ENCODE measurements at regions not wholly inside any gene's neighbourhood (a gene's known extent, or its start where the extent isn't known, plus 50 kb on each side); places are given as distances from the start of the nearest gene placed in this dataset.
A peak's percentile ranks its signal among the peaks of the same experiment; 100 is the strongest.

GRCh38 chr10:131775833-131776232, 125.0 kb upstream of the PPP2R2D start:
- no peak for DNase-seq (ENCODE audit: low spot score)

DNA sequence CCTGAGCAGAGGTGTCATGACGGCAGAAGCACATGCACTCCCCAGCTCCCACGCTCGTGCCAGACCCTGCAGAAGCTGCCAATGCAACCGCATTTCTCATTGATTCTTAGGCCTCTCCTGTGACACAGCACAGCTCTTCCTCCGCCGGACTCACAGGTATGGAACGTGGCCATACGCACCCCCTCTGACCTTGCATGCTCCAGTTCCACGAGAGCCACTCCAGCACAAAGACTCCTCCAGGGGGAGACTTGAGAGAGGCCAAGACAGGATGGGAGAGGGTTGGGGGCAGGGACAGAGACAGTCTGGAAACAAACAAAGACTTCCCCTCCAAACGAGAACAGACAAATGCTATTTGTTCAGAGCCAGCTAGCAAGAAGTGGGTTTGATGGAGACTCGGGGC, 124.3 kb upstream of the PPP2R2D start:
- no peak for DNase-seq (ENCODE audit: low spot score)

DNA sequence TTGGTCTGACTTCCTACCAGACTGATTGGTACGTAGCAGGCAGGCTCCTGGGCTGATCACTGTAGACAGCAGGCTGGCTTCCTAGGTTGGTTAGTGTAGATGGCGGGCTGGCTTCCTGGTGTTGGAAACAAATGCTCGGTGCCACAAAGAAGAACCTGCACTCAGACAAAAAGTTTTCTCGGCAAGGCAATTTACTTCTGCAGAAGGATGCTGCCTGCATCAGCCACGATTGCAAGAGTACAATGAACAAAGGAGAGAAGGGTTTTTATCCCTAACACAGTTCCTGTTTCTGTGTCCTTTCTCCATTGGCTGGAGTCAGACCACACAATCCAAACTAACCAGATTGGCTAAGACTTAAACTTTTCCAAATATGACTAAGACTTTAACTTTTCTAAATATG, 123.6 kb upstream of the PPP2R2D start:
- no peak for DNase-seq (ENCODE audit: low spot score)

DNA sequence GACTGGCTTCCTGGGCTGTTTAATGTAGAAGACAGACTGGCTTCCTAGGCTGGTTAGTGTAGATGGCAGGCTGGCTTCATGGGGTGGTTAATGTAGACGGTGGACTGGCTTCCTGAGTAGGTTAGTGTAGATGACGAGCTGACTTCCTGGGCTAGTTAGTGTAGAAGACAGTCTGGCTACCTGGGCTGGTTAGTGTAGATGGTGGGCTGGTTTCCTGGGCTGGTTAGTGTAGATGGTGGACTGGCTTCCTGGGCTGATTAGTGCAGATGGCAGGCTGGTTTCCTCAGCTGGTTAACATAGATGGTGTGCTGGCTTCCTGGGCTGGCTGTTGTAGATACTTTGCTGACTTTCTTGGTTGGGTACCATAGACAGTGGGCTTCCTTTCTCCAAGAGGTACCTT, 122.9 kb upstream of the PPP2R2D start:
- DNase-seq (ENCODE audit: low spot score) = no peak

DNA sequence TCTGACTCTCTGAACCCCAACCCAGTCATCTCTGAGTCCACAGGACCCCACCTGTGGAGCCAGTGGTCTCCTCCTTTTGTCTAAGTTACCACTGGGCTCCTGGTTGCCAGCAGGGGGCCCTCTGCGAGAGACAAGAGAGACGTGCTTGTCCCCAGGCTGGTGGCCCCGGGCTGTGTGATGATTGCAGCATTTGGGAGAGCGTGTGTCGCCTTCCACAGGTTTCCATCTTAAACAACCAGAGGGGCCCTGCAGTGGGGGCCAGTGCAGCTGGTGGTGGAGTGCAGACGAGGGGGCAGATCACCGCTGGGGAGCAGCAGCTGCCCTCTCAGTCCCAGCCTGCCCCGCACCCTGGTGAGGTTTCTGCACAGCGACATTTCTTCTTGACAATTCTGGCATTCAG, 122.4 kb upstream of the PPP2R2D start:
- no peak for DNase-seq (ENCODE audit: low spot score)

DNA sequence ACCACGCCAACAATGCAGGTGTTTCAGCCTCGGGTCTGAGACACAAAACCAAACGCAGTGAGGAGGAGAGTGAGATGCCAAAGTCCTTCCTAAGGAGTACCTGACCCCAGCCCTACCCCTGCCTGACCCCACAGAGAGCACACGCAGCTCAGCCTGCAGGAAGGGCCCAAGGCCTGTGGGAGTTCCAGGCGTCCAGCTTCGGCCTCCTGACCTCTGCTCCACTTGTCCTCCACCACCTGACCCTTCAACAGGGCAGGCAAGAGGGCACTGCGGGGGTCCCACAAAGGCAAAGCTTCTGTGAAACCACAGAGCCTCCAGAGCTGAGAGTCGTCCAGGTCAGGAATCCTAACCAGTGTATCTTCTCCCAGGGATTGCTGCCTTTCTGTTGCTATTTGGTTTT, 122.0 kb upstream of the PPP2R2D start:
- DNase-seq (ENCODE audit: low spot score) = no peak

DNA sequence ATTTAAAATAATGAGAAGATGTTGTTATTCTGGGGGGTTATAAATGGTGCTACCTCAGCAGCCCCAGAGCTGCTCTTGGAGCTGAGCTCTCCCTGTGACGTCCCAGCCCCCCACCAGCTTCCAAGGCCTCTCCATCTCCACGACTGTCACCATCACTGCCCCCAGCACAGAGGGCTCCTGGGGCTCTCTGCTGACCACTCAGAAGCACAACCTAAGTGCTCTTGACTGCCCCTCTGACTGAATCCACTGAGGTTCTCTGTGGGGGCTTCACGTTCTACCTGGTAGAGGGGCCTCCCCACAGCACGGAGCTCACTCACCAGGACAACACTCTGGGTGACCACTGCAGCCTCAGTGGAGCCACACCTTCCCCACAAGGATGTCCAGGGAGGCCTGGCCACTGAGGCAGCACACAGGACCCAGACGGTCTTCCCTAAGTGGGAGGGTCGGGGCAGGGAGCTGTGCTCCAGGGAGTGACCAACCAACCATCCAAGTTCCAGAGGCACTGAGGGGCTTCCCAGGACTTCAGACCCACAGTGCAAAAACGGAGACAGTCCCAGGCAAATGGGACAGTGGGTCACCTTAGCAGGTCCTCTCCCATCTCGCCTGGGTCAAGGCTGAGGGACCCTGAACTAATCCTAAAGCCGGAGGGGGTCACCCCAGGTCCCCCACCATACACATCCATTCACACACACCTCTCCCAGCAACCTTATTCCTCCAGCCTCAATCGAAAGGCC, 121.0 kb upstream of the PPP2R2D start:
- no peak for DNase-seq (ENCODE audit: low spot score)

DNA sequence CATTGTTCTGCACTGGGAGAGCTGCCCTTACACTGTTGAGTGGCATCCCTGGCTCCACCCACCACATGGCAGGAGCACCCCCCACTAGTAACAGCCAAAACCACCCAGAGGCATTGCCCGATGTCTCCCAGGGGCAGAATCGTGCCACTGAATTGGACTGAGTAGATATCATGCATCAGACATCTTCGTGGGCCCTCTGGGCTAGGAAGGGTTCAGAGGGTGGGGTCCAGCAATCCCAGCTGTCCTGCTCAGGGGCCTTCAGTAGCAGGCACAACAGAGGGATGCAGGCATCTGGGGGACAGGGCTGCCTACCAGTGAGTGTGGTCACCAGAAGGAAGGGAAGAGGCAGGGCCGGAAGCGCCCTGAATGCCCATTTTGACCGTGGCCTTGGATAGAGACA, 119.7 kb upstream of the PPP2R2D start:
- no peak for DNase-seq (ENCODE audit: low spot score)

DNA sequence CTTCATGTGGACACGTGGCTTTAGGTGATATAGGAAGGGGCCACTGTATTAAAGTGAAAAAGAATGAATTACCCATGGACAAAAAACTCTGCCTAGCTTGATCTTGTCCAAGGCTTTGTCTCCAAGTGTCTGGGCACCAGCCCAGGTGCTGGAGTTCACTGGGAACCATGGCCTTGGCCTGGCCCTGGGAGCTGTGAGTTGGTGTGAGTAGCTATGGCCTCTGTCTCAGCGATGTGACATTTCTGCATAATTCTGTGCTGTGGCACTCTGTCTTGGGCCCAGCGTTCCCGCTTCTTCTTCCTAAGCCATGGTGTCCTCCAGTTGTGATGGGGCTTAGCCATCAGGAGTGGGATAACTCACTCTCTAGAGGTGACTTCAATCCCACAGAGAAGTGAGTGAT, 119.0 kb upstream of the PPP2R2D start:
- DNase-seq (ENCODE audit: low spot score) = no peak

DNA sequence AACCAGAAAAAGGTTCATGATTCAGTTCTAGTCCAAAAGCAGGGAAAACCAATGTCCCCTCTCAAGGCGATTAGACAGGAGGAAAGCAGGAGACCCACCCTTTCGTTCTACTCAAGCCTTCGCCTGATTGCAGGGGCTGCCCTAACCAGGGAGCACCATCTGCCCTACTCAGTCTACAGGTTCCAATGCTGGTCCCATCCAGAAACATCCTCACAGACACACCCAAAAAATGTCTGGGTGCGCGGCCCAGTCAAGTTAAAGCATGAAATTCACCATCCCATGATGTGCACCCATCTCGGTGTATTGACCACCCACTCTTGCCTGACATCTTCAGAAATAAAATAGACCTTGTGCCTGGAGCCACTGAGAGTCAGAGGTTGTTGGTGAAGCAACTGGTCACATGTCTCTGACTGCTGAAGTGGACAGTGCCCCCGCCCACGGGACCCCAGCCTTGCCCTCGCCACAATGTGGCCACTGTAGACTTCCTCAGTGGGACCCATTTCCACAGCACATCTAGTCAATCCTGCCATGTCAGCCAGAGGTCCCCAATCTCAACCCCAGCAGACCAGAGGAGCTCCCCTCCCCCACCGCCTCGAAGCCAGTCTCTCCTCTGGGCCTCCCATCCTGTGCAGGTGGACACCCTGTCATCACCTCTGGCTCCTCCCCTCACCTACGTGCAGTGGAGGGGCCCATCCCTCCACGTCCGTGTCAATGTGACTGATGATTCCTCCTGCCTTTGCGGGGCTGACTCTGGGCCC, 116.3 kb upstream of the PPP2R2D start:
- no peak for DNase-seq (ENCODE audit: low spot score)

DNA sequence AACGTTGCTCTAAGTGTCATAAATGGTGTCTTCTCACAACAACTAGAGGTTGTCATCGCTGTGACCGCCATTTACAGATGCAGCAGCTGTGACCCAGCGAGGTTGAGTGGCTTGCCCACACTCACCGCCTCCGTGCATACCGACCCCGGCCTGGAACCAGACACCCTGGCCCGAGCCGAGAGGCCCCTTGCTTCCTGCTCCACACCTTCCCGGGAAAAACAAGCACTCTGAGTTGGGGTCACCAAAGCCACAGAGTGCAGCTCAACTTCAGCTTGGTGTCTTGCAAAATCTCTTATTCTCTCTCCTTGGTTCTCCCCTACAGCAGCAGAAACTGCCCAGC, 115.7 kb upstream of the PPP2R2D start:
- DNase-seq (ENCODE audit: low spot score) = no peak

- peak; percentile 34 for DNase-seq (ENCODE audit: low spot score)
These were observed 113.8 kb upstream of the PPP2R2D start for GRCh38 chr10:131786756-131787605.

DNA sequence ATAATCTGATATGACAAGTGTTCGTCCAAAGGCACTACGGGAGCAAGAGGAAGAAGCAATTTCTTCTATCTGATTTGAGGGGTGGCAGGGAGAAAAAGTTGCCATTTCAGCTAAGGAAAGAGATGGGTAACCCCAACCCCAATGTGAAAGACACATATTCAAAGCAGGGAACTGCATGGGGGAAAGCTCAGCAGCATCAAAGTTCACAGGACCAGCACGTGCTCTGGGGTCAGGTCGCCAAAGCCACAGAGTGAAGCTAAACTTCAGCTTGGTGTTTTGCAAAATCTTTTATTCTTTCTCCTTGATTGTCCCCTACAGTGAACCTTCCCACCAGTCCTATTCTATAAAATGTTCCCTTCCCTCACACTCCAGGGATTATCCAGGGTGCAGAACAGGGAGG, 112.8 kb upstream of the PPP2R2D start:
- no peak for DNase-seq (ENCODE audit: low spot score)

- DNase-seq (ENCODE audit: low spot score) = no peak
These were observed 112.4 kb upstream of the PPP2R2D start for GRCh38 chr10:131788386-131788785.

DNA sequence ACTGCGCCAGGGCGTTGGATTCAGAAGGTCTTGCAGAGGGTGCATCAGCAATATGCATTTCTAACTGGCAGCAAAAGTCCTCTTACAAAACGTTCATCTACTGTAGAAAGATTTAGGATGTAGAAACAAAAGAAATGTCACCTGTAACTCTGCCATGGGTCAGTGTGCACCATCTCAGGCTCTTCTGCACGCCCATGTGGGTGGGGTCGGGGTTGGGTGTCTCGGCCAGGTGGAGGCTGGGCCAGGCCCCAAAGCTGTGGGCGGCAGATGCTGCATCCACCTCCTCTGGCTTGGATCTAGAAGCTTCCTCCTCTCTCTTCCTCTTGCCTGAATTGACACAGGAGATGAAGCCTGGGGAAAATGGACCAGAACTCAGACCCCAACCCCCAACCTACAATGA, 111.3 kb upstream of the PPP2R2D start:
- DNase-seq (ENCODE audit: low spot score) = no peak

DNA sequence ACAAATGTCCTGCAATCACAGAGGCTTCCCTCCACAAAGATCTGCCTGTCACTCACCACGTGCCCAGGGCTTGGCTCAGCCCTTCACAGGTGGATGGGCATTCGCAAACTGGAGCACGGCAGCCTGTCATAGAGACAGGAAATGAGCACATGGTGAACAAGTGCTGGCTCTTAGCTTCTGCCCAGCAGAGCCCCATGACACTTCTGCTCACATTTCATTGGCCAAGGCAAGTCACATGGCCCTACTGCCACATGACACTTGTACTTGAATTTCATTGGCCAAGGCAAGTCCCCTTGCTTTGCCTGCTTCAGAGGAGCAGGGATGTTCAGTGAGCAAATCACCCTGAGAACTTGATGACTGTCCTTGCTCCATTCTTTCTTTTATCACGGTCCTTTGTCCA, 110.8 kb upstream of the PPP2R2D start:
- DNase-seq (ENCODE audit: low spot score) = peak; percentile 59

DNA sequence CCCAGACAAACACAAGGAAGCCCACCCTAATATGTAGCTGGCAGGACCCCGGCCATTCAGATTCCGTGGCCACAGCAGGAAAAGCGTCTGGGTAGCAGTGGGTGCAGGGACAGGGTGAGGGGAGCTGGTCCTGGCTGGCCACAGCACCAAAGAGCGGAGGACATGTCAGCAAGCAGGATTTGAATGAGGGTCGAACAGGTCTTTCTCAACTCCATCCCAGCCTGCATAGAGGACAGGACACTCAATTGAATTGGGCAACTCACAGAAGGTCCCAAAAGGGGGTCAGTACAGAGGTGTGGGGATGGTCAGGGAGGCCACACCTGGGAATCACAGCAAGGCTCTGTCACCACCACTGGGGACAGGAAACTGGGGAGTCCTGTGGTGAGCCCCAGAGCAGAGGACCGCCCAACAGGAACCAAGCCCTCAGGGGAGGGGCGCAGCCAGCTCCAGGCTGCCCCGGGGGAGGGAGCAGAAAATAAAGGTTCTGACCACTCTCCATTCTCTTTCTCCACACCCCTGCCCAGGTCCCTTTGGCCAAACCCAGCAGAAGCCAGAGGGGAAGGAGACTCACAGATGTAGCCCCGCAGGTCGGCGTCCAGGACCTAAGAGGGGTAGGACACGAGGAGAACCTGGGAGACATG, 108.7 kb upstream of the PPP2R2D start:
- DNase-seq (ENCODE audit: low spot score) = no peak

GRCh38 chr10:131792809-131793208, 108.0 kb upstream of the PPP2R2D start:
- DNase-seq (ENCODE audit: low spot score) = no peak

- no peak for DNase-seq (ENCODE audit: low spot score)
These were observed 105.0 kb upstream of the PPP2R2D start for GRCh38 chr10:131795761-131796160.

DNA sequence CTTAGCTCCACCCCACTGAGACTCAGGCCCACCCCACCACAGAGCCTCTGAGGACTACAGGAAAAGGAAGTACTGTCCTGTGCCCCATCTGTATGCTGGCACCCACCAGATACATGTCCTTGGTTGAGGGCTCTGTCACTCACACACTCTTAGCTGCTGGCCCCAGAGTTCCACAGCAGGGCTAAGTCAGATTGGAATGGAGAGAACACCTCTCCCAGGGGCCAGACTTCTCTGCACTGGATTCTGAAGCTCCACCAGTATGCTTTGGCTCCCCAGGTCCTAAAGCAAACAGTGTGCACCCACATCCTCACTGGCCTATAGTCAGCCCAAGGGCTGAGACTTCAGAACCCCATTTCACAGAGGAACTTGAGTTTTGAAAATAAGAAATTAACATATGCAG, 103.2 kb upstream of the PPP2R2D start:
- DNase-seq (ENCODE audit: low spot score) = no peak

DNA sequence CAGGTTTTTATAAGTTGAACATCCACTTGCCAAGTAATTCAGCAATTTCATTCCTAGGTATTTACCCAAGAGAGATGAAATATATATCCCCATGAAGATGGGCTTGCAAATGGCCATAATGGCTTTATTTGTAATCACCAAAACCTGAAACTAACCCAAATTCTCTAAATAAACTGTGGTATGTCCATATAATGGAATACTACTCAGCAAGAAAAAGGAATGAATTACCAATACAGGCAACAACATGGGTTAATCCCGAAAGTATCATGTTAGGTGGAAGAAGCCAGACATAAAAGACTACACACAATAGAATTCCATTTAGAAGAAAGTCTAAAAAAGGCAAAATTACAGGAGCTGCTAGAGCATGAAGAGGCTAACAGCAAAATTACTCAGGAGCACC, 101.4 kb upstream of the PPP2R2D start:
- no peak for DNase-seq (ENCODE audit: low spot score)

GRCh38 chr10:131802156-131802915, 98.5 kb upstream of the PPP2R2D start:
- DNase-seq (ENCODE audit: low spot score) = no peak
